ENCODE measurements at regions not wholly inside any gene's neighbourhood (a gene's known extent, or its start where the extent isn't known, plus 50 kb on each side); places are given as distances from the start of the nearest gene placed in this dataset.
"Not testable (repeated sequence)": the region's sequence is repeated elsewhere in the genome, so short reads cannot be mapped to it uniquely, and the experiment has no call there.

DNA sequence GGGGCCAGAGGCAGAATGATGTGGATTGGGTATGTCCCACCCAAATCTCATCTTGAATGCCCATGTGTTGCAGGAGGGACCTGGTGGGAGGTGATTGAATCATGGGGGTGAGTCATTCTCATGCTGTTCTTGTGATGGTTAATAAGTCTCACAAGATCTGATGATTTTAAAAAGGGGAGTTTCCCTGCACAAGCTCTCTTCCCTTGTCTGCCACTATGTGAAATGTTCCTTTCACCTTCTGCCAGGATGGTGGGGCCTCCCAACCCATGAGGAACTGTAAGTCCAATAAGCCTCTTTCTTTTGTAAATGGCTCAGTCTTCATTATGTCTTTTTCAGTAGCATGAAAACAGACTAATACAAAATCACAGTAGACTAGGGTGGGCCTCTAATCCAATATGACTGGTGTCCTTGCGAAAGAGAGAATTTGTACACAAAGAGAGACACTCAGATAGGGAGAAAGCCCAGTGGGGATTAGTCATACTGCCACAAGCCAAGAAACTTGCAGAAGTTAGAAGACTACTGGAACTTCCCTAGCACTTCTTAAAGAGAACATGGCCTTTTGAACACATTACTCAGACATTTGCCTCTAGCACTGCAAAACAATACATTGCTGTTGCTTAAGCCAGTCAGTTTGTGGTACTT, 68.4 kb downstream of the ANXA1 start:
- DNase-seq (ENCODE audit: low read depth): no peak

DNA sequence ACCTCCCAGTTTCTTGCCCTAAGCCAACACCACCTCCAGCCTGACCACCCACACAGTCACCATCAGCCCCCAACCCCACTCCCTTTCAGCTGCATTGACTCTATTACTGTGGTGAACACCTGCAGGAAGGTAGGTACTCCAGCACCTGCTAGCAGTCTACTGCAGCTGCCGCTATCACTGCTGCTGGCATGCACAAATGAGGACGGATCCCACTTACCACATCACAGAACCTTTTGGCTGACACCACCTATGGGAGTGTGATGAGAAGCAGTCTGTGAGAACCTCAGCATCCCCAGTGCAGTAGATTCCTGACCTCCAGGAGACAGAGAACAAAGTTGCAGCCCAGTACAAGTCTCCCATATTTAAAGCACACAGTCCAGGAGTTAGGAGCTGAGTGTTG, 71.9 kb downstream of the ANXA1 start:
- DNase-seq (ENCODE audit: low read depth): no peak

DNA sequence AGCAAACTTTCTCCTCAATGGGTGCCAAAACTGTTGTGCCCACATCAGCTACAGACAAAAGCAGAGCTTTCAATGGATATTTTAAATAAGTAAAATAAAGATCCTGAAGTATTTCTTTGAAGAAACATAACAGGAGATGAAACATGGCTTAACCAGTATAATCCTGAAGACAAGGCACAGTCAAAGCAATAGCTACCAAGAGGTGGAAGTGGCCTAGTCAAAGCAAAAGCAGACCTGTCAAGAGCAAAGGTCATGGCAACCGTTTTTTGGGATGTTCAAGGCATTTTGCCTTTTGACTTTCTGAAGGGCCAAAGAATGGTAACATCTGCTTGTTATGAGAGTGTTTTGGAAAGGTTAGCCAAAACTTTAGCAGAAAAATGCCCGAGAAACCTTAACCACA, 77.9 kb downstream of the ANXA1 start:
- DNase-seq (ENCODE audit: low read depth): no peak

DNA sequence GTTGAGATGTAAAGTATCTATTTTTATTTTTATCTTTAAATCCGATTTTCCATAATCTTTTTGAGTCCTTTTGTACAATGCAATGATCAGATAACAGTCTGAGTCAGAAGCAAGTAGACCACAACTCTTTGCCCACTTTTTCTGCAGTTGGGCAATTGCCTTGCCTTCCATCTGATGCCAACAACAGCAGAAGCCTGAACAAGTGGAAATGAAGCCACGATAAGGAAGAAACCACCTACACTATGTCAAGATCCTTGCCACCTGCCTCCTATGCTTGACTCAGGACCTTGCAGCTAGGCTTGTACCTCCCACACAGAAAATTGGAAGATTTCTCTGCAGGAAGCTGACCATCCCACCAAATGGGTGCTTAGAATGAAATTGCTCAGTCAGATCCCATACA, 78.6 kb downstream of the ANXA1 start:
- DNase-seq (ENCODE audit: low read depth): no peak

DNA sequence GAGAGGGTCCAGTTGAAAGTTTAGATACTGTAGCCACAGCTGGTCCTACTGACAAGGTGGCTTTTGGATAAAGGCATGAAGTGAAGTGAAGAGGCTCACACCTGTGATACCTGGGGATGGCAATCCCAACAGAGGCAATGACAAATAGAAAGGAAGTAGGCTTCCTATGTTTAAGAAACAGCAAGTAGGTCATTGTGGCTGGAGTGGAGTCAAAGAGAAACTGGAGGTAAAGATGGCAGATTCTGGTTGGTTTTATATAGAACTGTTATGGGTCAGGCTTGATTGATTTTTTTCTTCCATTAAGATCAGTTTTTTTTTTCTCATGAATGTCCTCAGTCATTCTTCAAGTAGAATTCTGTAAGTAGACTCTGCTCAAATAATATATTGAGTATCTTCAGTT, 79.5 kb downstream of the ANXA1 start:
- no peak for DNase-seq (ENCODE audit: low read depth)

DNA sequence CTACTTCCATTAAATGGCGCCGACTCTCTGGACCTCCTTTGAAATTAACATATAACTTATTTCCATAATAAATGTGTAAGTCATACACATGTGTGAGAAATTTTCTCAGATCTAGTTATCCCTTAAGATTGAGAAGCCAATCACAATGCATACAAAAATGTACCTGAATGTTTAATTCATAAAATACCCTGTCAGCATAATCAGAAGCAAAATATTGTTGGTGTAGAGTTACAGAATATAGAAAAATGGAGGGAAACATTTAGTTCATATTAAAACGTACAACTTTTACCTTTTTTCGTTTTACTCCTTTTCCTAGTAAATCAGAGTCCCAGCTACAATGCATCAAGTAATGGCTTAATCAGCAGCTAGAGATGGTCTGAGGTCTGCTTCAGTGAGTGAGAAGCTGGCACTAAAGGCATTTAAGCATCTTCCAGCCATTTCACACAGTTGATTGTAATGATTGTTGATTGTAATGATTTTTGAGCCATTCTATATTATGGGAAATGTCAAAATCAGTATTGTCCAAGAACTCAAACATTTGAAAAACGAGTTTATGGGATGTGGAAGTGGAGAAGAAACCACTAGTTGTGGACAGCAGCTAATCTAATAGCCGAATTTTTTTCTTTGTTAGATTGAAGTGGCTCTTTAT, 81.8 kb downstream of the ANXA1 start:
- DNase-seq (ENCODE audit: low read depth): no peak

DNA sequence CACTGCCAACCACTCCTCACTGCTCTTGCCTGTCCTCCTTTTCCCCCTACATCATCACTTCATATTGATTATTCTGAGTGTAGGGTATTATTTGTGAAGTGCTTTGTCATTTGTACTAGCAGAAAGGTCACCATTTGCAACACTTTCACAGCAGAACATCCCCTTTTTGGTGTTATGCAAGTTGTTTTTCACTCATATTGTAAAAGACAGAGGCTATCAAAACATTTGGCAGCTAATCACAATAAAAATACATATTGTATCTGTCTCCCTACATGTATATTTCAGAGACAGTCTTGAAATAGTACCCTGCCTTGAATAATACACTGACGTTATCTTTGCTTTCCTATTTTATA, 82.3 kb downstream of the ANXA1 start:
- no peak for DNase-seq (ENCODE audit: low read depth)

DNA sequence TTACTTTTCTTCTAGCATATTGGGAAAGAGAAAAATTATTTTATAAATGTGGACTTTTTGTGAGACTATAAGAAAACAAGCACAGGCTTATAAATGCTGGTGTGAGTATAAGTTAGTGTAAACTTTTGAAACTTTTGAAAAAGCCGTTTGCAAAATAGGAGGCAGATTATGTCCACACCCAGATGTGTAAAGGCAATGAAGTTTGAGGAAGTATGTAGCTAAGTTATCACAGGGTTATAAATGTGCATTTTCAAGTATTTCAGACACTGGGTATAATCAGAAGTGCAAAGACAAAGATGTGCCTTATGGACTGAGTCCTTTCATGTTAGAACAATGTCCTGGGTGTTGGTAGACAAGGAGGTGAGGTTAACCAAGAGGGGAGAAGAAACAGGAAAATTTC, 85.5 kb downstream of the ANXA1 start:
- no peak for DNase-seq (ENCODE audit: low read depth)

DNA sequence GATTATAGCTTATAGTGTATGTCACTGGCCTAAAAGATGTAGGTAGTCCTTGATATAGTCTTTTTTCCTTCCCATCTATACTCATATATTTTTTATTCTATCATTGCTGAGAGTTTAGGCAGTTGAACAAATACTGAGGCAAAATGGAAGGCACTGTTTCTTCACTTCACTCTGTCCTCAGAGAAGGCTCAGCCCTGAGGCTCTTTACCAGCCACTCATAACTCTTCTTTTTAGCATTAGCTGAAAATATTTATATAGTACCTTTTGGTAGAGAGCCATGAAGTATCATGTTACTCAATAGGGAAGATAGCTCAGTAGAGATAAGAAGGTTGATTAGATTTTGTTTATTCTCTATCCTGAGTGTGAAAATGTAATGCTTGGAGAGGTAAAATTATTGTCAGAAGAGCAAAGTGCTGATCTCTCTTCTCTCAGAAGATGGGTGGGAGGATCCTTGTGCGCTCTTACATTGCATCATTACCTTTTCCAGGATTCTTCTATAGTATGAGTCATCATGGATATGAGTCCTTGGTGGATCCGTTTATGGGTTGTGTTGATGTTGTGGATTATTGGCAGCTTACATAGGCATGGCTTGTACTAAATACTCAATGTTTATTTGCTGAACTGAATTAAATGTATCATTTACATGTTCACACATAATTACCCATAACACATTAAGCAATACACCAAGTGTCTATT, 88.1 kb downstream of the ANXA1 start:
- no peak for DNase-seq (ENCODE audit: low read depth)

DNA sequence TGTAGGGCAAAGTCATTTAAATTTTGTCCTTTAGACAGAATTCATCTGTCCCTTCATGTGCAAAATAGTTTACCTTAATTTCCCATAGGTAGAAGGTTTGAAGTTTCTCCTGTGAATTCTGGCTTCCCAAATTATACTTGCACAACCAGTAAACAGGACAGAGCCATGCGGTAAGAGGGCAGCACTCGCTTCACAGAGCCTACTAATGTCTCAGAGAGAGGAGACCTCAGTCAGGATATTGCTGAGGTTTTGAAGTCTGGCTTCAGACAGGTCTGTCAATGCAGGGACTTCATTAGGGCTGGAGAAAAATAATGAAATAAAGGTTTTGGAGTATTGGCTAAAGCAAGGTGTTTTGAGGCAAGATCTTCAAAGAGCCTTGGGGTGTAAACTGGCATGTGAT, 91.4 kb downstream of the ANXA1 start:
- no peak for DNase-seq (ENCODE audit: low read depth)

DNA sequence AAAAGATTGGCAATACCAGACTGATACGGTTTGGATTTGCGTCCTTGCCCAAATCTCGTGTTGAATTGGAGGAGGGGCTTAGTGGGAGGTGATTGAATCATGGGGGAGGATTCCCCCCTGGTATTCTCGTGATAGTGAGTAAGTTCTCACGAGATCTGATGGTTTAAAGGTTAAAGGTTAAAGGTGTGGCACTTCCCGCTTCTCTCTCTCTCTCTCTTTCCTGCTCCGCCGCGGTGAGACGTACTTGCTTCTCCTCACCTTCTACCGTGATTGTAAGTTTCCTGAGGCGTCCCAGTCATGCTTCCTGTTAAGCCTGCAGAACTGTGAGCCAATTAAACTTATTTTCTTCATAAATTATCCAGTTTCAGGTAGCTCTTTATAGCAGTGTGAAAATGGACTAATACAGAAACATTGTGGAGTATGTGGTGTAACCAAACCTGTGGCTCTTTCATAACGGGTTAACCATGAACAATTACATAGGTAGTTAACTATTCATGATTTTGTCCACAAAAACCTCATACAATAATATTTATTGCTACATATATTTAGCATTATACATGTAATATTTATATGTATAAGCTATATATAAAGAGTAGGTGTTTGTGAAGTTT, 107.5 kb downstream of the ANXA1 start:
- no peak for DNase-seq (ENCODE audit: low read depth)

DNA sequence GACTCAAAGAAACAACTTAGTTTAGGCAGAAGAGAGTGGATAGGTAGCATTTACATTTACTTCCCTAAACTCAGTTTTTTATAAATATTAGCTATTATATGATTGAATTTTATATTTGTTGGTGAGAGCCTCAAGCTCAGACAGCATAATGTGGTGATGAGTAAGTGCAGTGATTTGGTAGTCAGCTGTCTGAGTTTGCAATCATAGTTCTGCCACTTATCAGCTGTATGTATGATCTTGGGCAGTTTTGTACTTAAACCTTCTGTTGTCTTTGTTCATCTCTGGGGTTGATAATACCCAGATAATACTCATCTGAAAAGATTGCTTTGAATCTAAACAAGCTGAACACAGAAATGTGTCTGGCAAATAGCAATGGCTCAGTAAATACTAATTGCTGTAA, 108.8 kb downstream of the ANXA1 start:
- DNase-seq (ENCODE audit: low read depth): no peak

DNA sequence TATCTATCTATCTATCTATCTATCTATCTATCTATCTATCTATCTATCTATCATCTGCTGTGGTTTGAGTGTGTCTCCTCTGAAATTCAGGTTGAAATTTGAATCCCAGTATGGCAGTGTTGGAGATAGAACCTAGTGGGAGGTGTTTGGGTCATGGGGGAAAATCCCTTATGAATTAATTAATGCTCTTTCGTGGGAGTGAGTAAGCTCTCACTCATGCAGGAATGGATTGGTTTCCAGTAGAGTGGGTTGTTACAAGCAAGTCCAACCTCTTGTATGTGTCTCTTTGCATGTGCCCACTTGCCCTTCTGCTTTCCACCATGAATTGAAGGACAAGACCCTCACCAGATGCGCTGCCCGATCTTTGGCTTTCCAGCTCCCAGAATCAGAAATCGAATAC, 113.0 kb downstream of the ANXA1 start:
- no peak for DNase-seq (ENCODE audit: low read depth)

DNA sequence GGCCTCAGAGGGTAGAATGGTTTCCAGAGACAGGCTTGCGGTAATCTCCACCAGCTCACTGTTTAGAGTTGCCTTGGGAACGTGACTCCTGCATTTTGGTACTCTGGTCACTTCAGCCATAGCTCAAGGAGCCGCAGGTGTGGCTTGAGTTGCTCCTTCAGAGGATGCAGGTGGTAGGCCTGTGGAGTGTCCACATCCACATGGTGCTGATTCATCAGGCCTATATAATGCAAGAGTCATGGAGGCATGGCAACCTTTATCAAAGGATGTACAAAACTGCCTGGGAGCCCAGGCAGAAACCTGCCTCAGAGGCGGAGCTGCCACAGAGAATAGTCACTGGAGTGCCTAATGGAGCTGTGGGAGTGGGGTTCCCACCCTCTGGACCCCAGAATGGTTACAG, 114.2 kb downstream of the ANXA1 start:
- DNase-seq (ENCODE audit: low read depth): no peak

DNA sequence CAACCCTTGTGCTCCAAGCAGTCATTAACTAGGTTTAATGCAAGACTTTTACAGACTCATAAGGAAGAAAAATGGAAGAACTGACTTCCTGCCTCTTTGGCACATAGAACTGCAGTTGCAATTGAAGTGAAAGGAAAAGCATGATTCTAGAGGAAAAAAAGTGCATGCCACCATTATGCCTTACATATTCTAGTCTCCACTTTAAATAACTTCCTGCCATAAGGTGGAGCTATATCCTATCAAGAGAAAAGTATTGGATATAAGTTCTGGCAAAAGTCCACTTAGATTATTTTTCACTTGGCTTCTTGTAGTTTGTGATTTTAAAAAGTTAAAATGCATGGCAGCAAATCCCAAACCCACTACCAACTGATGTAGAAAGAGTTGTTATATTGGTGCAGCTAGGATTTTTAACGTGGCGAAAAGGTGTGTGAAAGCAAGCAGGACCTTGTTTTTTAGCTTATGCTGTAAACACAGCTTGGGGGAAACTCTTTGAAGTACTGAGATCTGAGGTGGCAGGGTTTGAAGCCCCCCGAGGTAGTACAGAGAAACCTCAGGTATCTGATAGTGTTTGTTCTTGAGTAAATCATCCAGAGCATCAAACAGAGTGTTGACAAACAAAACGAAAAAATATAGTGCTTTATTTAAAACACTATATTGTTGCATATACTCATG, 117.9 kb downstream of the ANXA1 start:
- DNase-seq (ENCODE audit: low read depth): no peak

DNA sequence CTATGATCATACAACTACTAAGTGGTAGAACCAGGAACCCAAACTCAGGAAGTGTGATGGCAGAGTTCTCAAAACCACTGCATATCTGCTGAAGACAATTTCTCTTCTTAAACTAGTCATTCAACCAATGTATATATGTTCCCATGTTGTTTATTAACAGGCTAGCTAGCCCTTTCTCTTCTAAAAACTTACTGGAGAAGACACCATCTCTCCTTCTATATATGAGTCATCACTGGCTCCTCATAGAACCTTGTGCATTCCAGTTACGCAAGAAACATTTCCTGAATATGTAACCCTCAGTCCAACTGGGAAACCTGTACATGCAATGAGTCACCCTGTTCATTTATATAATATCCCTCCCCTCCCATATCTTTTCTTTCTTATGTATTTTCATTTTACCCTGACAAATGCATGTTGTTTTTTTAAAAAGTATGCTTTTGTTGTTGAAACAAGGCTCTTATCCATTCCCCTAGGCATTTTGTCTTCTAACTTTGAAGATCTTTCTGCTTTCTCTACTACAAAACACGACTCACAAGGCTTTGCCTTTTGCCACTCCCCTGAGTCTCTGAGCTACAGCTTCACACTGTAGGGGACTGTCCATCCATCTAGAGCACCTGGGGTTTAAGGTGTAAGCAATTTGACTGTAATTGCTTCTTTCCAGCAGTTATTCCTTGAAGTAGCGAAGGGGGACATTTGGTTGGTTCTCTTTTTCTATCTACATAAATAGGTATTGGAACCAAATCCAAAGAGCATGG, 119.5 kb downstream of the ANXA1 start:
- no peak for DNase-seq (ENCODE audit: low read depth)

DNA sequence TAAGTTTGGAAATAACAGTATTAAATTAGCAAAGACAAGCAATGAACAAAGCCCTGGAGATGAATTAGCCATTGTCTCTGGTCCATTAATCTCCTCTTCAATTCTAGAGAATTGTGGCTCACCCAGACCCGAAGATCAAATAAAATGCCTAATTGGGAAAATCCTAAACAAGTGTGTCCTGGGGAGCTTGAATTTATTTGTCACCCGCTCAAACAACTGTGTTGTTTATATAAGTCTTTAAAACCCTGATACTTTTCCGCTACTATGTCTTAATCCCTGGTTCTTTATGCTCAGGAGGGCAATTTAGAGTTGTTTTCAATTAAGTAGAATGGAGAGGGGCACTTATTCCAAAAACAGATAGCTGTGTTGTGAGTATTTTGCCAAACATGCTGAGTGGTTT, 128.4 kb downstream of the ANXA1 start:
- DNase-seq (ENCODE audit: low read depth): no peak

DNA sequence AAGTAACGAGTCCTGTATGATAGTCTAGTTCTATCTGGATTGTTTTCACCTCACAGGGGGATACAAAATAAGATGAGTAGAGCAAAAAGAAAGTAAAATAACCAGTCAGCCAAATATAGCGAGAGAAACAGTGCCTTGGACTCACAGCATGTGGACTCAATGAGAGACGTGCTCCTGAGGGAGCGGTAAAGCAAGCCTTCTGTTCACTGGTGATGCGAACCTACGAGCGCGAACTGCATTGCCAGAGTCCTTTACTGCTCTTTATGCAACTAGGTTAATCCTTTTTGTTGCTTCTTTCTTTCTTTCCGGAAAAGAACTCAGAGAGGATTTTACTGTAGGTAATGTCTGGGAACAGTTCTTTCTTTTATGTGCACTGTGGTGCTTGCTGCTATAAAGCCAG, 132.7 kb downstream of the ANXA1 start:
- no peak for DNase-seq (ENCODE audit: low read depth)

DNA sequence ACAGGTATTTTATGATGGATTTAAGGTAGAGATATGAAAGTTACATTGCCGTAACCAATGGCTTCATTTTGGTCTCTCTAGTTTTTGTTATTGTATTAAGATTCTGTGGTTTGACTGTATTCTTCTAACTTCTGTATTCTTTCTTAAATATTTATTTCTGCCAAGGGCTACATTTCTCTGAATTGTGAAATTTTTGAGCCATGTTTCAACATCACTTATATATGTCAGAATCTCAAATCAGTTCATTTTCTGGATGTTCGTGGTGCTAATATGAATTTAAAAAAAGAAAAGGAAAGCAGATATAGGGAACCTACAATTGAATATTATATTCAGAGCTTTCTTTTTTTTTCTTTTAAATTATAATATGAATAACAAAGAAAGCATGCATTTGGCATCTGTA, 142.7 kb downstream of the ANXA1 start:
- no peak for DNase-seq (ENCODE audit: low read depth)

DNA sequence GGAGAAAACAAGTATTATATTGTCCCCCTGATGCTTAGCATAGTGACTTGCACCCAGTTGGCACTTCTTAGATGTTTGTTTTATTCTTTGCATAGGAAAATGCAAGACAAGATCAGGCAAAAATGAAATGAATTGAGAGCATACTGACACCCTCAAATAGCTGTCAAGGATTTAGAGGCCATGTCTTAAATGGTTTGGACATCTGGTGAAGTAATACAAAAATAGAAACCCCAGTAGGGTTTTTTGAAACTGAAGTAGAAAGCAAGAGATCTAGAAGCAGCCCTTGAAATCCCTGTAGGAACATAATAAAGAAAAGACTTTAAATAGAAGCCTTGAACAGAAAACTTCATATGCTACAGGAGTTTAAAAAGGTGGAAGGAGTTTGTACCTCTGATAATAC, 174.3 kb downstream of the ANXA1 start:
- DNase-seq (ENCODE audit: low read depth): no peak

DNA sequence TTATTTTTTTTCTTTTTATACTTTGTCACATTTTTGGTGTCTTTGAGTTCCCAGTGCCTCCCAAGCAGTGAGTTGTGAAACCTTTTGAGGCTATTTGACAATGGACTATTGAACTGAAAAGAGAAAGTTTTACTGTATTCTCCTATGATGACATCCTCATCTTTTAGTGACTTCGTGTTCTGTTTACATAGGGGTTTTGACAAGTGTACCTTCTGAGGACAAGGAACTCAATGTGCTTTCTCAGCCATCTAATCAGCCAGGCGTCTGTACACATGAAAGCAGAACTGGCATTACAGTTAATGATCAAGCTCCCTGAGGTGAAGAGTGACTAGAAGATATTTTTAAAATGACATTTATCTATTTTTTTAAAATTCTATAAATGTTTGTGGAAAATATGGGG, 175.5 kb downstream of the ANXA1 start:
- no peak for DNase-seq (ENCODE audit: low read depth)

DNA sequence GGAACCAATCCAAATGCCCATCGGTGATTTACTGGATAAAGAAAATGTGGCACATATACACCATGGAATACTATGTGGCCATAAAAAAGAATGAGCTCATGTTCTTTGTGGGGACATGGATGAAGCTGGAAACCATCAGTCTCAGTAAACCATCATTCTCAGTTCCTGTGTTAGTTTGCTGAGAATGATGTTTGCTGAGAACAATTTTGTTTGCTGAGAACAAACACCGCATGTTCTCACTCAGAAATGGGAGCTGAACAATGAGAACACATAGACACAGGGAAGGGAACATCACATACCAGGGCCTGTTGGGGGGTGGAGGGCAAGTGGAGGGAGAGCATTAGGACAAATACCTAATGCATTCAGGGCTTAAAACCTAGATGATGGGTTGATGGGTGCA, 185.5 kb downstream of the ANXA1 start:
- DNase-seq (ENCODE audit: low read depth): not testable (repeated sequence)
